ENCODE measurements at regions not wholly inside any gene's neighbourhood (a gene's known extent, or its start where the extent isn't known, plus 50 kb on each side); places are given as distances from the start of the nearest gene placed in this dataset.

DNA sequence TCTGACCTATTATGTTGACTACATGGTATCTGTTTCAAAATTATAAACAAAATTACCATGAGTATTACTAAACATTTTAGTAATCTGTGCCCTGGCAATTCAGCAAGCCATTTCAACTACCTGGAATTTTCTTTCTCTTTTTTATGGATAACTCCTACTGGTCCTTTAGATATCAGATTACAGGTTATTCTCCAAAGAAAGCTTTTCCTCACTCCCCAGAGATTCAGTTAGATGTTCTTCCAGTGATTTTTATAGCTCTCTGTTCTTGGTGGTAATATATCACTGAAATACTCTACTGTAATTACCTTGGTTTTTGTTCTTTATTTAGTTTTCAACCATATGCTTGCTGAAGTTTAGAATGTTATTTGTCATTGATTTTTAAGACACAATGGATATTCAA, 930.2 kb upstream of the FOXG1 start:
- Histone ChIP-seq H3K4me1 (ENCODE audit: control insufficient read depth, extremely low read depth, insufficient read depth, low read length) (no peaks in the 10 kb centered on the region), H3K4me3 (ENCODE audit: control insufficient read depth in 2 of 3, extremely low read depth in 1 of 3, insufficient read depth in 2 of 3, low read depth in 1 of 3, low read length in 3 of 3) (no peak overlapping the region), H3K4me2 (ENCODE audit: control insufficient read depth, extremely low read depth, insufficient read depth, low read depth, low read length) (no peak overlapping the region), H3K36me3 (ENCODE audit: control insufficient read depth in 2 of 2, extremely low read depth in 1 of 2, insufficient read depth in 2 of 2, low read length in 2 of 2) (no peaks in the 10 kb centered on the region), H3K9ac (ENCODE audit: control insufficient read depth, extremely low read depth, insufficient read depth, low read length) (no peak overlapping the region), H3K9me3 (ENCODE audit: control insufficient read depth, low read depth, low read length) (no peaks in the 10 kb centered on the region), H3K27me3 (ENCODE audit: control insufficient read depth, extremely low read depth, insufficient read depth, low read length) (no peaks in the 10 kb centered on the region), H3K79me2 (ENCODE audit: control insufficient read depth, insufficient read depth, low read length) (no peaks in the 10 kb centered on the region), H3K27ac (ENCODE audit: control insufficient read depth, insufficient read depth, low read length) (no peak overlapping the region), H3K9me1 (ENCODE audit: control insufficient read depth, extremely low read depth, insufficient read depth, low read length) (no peaks in the 10 kb centered on the region), H2AFZ (ENCODE audit: control insufficient read depth, low read length) (no peak overlapping the region), H4K20me1 (ENCODE audit: control insufficient read depth, extremely low read depth, insufficient read depth, low read length) (no peaks in the 10 kb centered on the region)
- no peak for TF ChIP-seq EZH2 (IDR thresholded peaks at IDR 0.05; ENCODE audit: low read length)
- TF ChIP-seq CTCF (optimal IDR thresholded peaks at IDR 0.05 in 1 of 3, IDR thresholded peaks at IDR 0.05 in 1 of 3, conservative IDR thresholded peaks at IDR 0.05 in 1 of 3; ENCODE audit: extremely low read depth in 1 of 3, insufficient read depth in 2 of 3, low read length in 3 of 3): no peak
- FAIRE-seq: no peak
- no peak for DNase-seq (ENCODE audit: low read depth, low spot score)
- dilution Hi-C loops (cut with MboI; ENCODE audit: extremely low pct_ligation_motif_present, low sequenced_read_pairs): no loop called here

DNA sequence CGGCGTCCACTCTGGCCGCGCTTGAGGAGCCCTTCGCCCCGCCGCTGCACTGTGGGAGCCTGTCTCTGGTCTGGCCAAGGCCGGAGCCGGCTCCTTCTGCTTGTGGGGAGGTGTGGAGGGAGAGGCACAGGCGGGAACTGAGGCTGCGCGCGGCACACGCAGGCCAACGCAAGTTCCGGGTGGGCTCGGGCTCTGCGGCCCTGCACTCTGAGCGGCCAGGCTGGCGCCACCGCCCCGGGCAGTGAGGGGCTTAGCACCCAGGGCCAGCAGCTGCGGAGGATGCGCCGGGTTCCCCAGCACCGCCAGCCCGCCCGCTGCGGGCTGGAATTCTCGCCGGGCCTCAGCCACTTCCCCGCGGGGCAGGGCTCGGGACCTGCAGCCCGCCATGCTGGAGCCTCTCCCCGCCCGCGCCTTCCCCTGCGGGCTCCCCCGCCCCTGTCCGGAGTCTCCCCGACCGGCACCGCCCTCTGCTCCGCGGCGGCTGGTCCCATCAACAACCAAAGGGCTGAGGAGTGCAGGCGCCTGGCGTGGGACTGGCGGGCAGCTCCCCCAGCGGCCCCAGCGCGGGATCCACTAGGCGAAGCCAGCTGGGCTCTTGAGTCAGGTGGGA, 921.2 kb upstream of the FOXG1 start:
- Histone ChIP-seq H3K9me3 (ENCODE audit: control insufficient read depth, low read depth, low read length) (peaks cover 2% of the 10 kb centered on the region), H3K79me2 (ENCODE audit: control insufficient read depth, insufficient read depth, low read length) (no peaks in the 10 kb centered on the region), H3K27ac (ENCODE audit: control insufficient read depth, insufficient read depth, low read length) (no peak overlapping the region), H3K4me1 (ENCODE audit: control insufficient read depth, extremely low read depth, insufficient read depth, low read length) (no peaks in the 10 kb centered on the region), H3K9me1 (ENCODE audit: control insufficient read depth, extremely low read depth, insufficient read depth, low read length) (no peaks in the 10 kb centered on the region), H3K36me3 (ENCODE audit: control insufficient read depth in 2 of 2, extremely low read depth in 1 of 2, insufficient read depth in 2 of 2, low read length in 2 of 2) (no peaks in the 10 kb centered on the region), H3K9ac (ENCODE audit: control insufficient read depth, extremely low read depth, insufficient read depth, low read length) (no peak overlapping the region), H3K27me3 (ENCODE audit: control insufficient read depth, extremely low read depth, insufficient read depth, low read length) (no peaks in the 10 kb centered on the region), H2AFZ (ENCODE audit: control insufficient read depth, low read length) (no peak overlapping the region), H3K4me2 (ENCODE audit: control insufficient read depth, extremely low read depth, insufficient read depth, low read depth, low read length) (no peak overlapping the region), H4K20me1 (ENCODE audit: control insufficient read depth, extremely low read depth, insufficient read depth, low read length) (no peaks in the 10 kb centered on the region), H3K4me3 (ENCODE audit: control insufficient read depth in 2 of 3, extremely low read depth in 1 of 3, insufficient read depth in 2 of 3, low read depth in 1 of 3, low read length in 3 of 3) (no peak overlapping the region)
- no peak for TF ChIP-seq CTCF (optimal IDR thresholded peaks at IDR 0.05 in 1 of 3, IDR thresholded peaks at IDR 0.05 in 1 of 3, conservative IDR thresholded peaks at IDR 0.05 in 1 of 3; ENCODE audit: extremely low read depth in 1 of 3, insufficient read depth in 2 of 3, low read length in 3 of 3)
- TF ChIP-seq EZH2 (IDR thresholded peaks at IDR 0.05; ENCODE audit: low read length): no peak
- DNase-seq (ENCODE audit: low read depth, low spot score) (no peak), FAIRE-seq (no peak)
- dilution Hi-C loops (cut with MboI; ENCODE audit: extremely low pct_ligation_motif_present, low sequenced_read_pairs): no loop called here

All from keratinocyte (primary cell).